Activated CD8-positive, alpha-beta memory T cell treated with anti-CD3 and anti-CD28 coated beads, Interleukin-2, amount 50 U/mL, for 48 hours (primary cell): ENCODE measurements at regions not wholly inside any gene's neighbourhood (a gene's known extent, or its start where the extent isn't known, plus 50 kb on each side); places are given as distances from the start of the nearest gene placed in this dataset.

Experiments
- DNase-seq: peaks from one replicate; pipeline ENCODE4 v3.0.0-alpha.2; 2020

GRCh38 chr2:43127941-43128558 lies 98.4 kb downstream of the ZFP36L2 start:
- no peak for DNase-seq

GRCh38 chr2:43127208-43127940 lies 99.0 kb downstream of the ZFP36L2 start:
- DNase-seq, result peak; percentile 100

- no peak for DNase-seq
Observed at GRCh38 chr2:43126817-43127207, 99.6 kb downstream of the ZFP36L2 start.

- no peak for DNase-seq
Observed at GRCh38 chr2:43125090-43125998, 101.1 kb downstream of the ZFP36L2 start.

- DNase-seq, result no peak
Observed at GRCh38 chr2:43124687-43125057, 101.7 kb downstream of the ZFP36L2 start.

- DNase-seq, result no peak
Observed at GRCh38 chr2:43123981-43124686, 102.3 kb downstream of the ZFP36L2 start.

GRCh38 chr2:43123486-43123885 lies 102.9 kb downstream of the ZFP36L2 start:
- no peak for DNase-seq

GRCh38 chr2:43123028-43123427 lies 103.4 kb downstream of the ZFP36L2 start:
- no peak for DNase-seq

GRCh38 chr2:43121580-43122314 lies 104.7 kb downstream of the ZFP36L2 start:
- no peak for DNase-seq

- DNase-seq, result no peak
Observed at GRCh38 chr2:43119303-43119702, 107.1 kb downstream of the ZFP36L2 start.

- DNase-seq, result no peak
Observed at GRCh38 chr2:43117521-43118143, 108.8 kb downstream of the ZFP36L2 start.

- no peak for DNase-seq
Observed at GRCh38 chr2:43116988-43117387, 109.4 kb downstream of the ZFP36L2 start.

- DNase-seq, result no peak
Observed at GRCh38 chr2:43115881-43116280, 110.5 kb downstream of the ZFP36L2 start.

GRCh38 chr2:43114210-43114609 lies 112.2 kb downstream of the ZFP36L2 start:
- DNase-seq, result no peak

- DNase-seq, result no peak
Observed at GRCh38 chr2:43111788-43112554, 114.4 kb downstream of the ZFP36L2 start.

- no peak for DNase-seq
Observed at GRCh38 chr2:43110442-43110871, 115.9 kb downstream of the ZFP36L2 start.

GRCh38 chr2:43109261-43109743 lies 117.1 kb downstream of the ZFP36L2 start:
- no peak for DNase-seq

GRCh38 chr2:43107679-43108078 lies 118.7 kb downstream of the ZFP36L2 start:
- no peak for DNase-seq

- no peak for DNase-seq
Observed at GRCh38 chr2:43106559-43107527, 119.6 kb downstream of the ZFP36L2 start.
